Gastroesophageal sphincter (tissue), 4 donors: ENCODE measurements at regions not wholly inside any gene's neighbourhood (a gene's known extent, or its start where the extent isn't known, plus 50 kb on each side); places are given as distances from the start of the nearest gene placed in this dataset.
"Not testable (repeated sequence)": the region's sequence is repeated elsewhere in the genome, so short reads cannot be mapped to it uniquely, and the experiment has no call there.

ENCODE experiments used
- ATAC-seq: fragments of 150-250 bp; one replicate; pipeline ENCODE4 v1.9.1; 2016; ENCODE audit warnings: mild to moderate bottlenecking, moderate library complexity
- H3K27ac ChIP-seq, 4 donors: fragments of 200-600 bp; sonication (generic) in 3 of 4; 1 replicate in 3 of 4; 2 replicates in 1 of 4; pipeline ENCODE4 v1.5.1; 2016 to 2019
- H3K27me3 ChIP-seq: fragments of 200-600 bp; sonication (generic); one replicate; pipeline ENCODE4 v1.5.1; 2019
- H3K36me3 ChIP-seq, 2 donors: fragments of 200-600 bp; sonication (generic); one replicate each; pipeline ENCODE4 v1.5.1; 2019; ENCODE audit warnings: control low read depth in 1 of 2
- H3K4me1 ChIP-seq, 3 donors: fragments of 200-600 bp; sonication (generic); 1 replicate in 2 of 3; 2 replicates in 1 of 3; pipeline ENCODE4 v1.5.1; 2016 to 2019; ENCODE audit warnings: control low read depth in 2 of 3
- H3K4me3 ChIP-seq, 2 donors: fragments of 200-600 bp; sonication (generic); one replicate each; pipeline ENCODE4 v1.5.1; 2019; ENCODE audit warnings: mild to moderate bottlenecking in 1 of 2, moderate library complexity in 1 of 2
- H3K9me3 ChIP-seq, 3 donors: fragments of 200-600 bp; sonication (generic); one replicate each; pipeline ENCODE4 v1.5.1; 2017 to 2019; ENCODE audit warnings: control low read depth in 2 of 3
- EP300 ChIP-seq: sonication (generic); formaldehyde crosslinking; IDR thresholded peaks from one replicate; pipeline ENCODE4 v1.6.1; 2017; ENCODE audit warnings: antibody characterized with exemption, mild to moderate bottlenecking
- POLR2A ChIP-seq, 2 donors: fragments of 450-650 bp; IDR thresholded peaks; one replicate each; pipeline ENCODE4 v1.6.1; 2017; ENCODE audit warnings: antibody characterized with exemption in 2 of 2, mild to moderate bottlenecking in 2 of 2, moderate library complexity in 1 of 2
- POLR2AphosphoS5 ChIP-seq: sonication (generic); formaldehyde crosslinking; IDR thresholded peaks from one replicate; pipeline ENCODE4 v1.6.1; 2017; ENCODE audit warnings: antibody characterized with exemption
- WGBS, 2 donors: methylation state at CpG; one replicate each; pipeline ENCODE4 v1.1.5; 2018; ENCODE audit warnings: low coverage in 1 of 2; 5-methylcytosine and 5-hydroxymethylcytosine counted together
- TF ChIP-seq, protein P1 (sequence below), 4 experiments: fragments of 200-600 bp in 2 of 4; fragments of 450-650 bp in 2 of 4; sonication (generic) in 1 of 4; IDR thresholded peaks; one replicate each; pipeline ENCODE4 v1.5.1; 2017 to 2019; ENCODE audit warnings: antibody characterized with exemption in 4 of 4, mild to moderate bottlenecking in 2 of 4, moderate library complexity in 2 of 4

DNA sequence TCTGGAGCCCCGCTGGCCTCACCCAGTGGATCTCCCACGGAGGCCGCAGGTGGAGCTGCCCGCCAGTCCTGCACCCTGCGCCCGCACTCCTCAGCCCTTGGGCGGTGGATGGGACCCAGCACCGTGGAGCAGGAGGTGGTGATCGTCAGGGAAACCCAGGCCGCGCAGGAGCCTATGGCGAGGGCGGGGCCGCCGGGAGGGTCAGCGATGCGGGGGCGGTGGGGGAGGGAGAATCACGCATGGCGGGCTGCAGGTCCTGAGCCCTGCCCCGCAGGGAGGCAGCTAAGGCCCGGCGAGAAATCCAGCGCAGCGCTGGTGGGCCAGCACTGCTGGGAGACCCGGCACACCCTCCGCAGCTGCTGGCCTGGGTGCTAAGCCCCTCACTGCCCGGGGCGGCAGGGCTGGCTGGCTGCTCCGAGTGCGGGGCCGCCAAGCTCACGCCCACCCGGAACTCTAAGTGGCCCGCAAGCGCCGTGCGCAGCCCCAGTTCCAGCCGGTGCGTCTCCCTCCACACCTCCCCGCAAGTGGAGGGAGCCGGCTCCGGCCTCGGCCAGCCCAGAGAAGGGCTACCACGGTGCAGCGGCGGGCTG, 524.8 kb upstream of the TPK1 start:
- no peak overlapping the region for H3K4me3 ChIP-seq
- no CpG with 5 or more reads among the region's 47 CpGs for WGBS, 2 donors
- TF ChIP-seq POLR2A (IDR thresholded peaks at IDR 0.05) (no peak), EP300 (no peak), POLR2AphosphoS5 (no peak)
- TF ChIP-seq, protein P1, sequence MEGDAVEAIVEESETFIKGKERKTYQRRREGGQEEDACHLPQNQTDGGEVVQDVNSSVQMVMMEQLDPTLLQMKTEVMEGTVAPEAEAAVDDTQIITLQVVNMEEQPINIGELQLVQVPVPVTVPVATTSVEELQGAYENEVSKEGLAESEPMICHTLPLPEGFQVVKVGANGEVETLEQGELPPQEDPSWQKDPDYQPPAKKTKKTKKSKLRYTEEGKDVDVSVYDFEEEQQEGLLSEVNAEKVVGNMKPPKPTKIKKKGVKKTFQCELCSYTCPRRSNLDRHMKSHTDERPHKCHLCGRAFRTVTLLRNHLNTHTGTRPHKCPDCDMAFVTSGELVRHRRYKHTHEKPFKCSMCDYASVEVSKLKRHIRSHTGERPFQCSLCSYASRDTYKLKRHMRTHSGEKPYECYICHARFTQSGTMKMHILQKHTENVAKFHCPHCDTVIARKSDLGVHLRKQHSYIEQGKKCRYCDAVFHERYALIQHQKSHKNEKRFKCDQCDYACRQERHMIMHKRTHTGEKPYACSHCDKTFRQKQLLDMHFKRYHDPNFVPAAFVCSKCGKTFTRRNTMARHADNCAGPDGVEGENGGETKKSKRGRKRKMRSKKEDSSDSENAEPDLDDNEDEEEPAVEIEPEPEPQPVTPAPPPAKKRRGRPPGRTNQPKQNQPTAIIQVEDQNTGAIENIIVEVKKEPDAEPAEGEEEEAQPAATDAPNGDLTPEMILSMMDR (IDR thresholded peaks at IDR 0.05), result no peak
- no peak for ATAC-seq
- H3K4me1 ChIP-seq, result no peaks in the 10 kb centered on the region
- H3K27me3 ChIP-seq, result no peaks in the 10 kb centered on the region
- no peak overlapping the region for H3K27ac ChIP-seq
- H3K36me3 ChIP-seq, result no peaks in the 10 kb centered on the region
- peaks cover 0 to 14% (median 0%) of the 10 kb centered on the region in 3 donors for H3K9me3 ChIP-seq

DNA sequence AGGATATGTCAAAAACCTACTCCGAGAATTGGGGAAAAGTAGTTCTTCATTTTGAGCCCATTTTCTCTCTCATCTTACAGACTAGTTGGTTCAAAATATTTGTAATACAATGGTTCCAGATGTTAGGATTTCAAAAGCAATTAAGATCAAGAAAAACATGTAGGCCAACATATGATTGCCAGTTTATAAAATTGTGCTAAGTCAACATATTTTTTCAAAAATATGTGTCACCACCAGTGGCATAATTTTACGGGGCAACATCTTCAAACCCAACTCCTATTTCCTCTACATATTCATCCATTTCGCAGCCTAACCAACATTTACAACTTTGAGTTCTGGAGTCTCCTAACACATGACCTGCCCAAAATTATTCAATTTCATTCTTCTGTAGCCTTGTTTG, 514.5 kb upstream of the TPK1 start:
- TF ChIP-seq POLR2A (IDR thresholded peaks at IDR 0.05) (no peak), EP300 (no peak), POLR2AphosphoS5 (no peak)
- TF ChIP-seq, protein P1 (IDR thresholded peaks at IDR 0.05), result no peak
- 88 to 89% methylated on average over 3 of the region's 3 CpGs for WGBS, 2 donors
- H3K36me3 ChIP-seq, result no peaks in the 10 kb centered on the region
- no peak overlapping the region for H3K4me3 ChIP-seq
- H3K9me3 ChIP-seq, result peaks cover 0 to 11% (median 0%) of the 10 kb centered on the region in 3 donors
- H3K4me1 ChIP-seq, result no peaks in the 10 kb centered on the region
- no peaks in the 10 kb centered on the region for H3K27me3 ChIP-seq
- no peak for ATAC-seq
- H3K27ac ChIP-seq, result no peak overlapping the region

GRCh38 chr7:145349452-145349851, 513.6 kb upstream of the TPK1 start:
- not testable (repeated sequence) for ATAC-seq, H3K4me3 ChIP-seq, H3K27ac ChIP-seq, H3K36me3 ChIP-seq, H3K4me1 ChIP-seq, H3K27me3 ChIP-seq
- H3K9me3 ChIP-seq, result peaks cover 0 to 11% (median 0%) of the 10 kb centered on the region in 3 donors

DNA sequence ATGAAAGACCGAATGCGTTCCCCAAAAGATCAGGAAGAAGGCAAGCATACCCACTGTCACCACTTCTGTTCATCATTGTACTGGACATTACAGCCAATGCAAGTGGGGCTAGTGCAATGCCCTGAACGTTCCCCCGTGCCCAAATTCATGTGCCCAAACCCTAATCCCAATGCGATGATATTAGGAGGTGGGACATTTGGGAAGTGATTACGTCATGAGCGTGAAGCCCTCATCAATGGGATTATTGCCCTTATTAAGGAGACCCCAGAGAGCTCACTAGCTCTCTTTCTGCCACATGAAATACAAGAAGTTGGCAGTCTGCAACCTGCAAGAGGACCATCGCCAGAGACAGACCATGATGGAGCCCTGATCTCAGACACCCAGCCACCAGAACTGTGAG, 511.4 kb upstream of the TPK1 start:
- Histone ChIP-seq H3K36me3 (no peaks in the 10 kb centered on the region), H3K4me3 (no peak overlapping the region), H3K9me3 (peaks cover 0 to 7% (median 0%) of the 10 kb centered on the region in 3 donors), H3K4me1 (no peaks in the 10 kb centered on the region), H3K27me3 (no peaks in the 10 kb centered on the region), H3K27ac (no peak overlapping the region)
- TF ChIP-seq POLR2A (IDR thresholded peaks at IDR 0.05), result no peak
- TF ChIP-seq POLR2AphosphoS5, result no peak
- no peak for TF ChIP-seq EP300
- TF ChIP-seq, protein P1 (IDR thresholded peaks at IDR 0.05), result no peak
- ATAC-seq, result no peak
- 79 to 90% methylated on average over 5 to 8 of the region's 8 CpGs for WGBS, 2 donors

GRCh38 chr7:145339319-145339718, 503.5 kb upstream of the TPK1 start:
- H3K4me3 ChIP-seq, result no peak overlapping the region
- no peak for TF ChIP-seq POLR2AphosphoS5
- no peak for TF ChIP-seq EP300
- TF ChIP-seq POLR2A (IDR thresholded peaks at IDR 0.05), result no peak
- TF ChIP-seq, protein P1 (IDR thresholded peaks at IDR 0.05), result no peak
- H3K4me1 ChIP-seq, result no peaks in the 10 kb centered on the region
- no peak overlapping the region for H3K27ac ChIP-seq
- H3K36me3 ChIP-seq, result no peaks in the 10 kb centered on the region
- ATAC-seq, result no peak
- no peaks in the 10 kb centered on the region for H3K27me3 ChIP-seq
- 73% methylated on average over 2 of the region's 2 CpGs; no CpG with 5 or more reads in 1 of the 2 donors for WGBS, 2 donors
- peaks cover 0 to 10% (median 0%) of the 10 kb centered on the region in 3 donors for H3K9me3 ChIP-seq
